ENCODE measurements at regions not wholly inside any gene's neighbourhood (a gene's known extent, or its start where the extent isn't known, plus 50 kb on each side); places are given as distances from the start of the nearest gene placed in this dataset.
A peak's percentile ranks its signal among the peaks of the same experiment; 100 is the strongest.

DNA sequence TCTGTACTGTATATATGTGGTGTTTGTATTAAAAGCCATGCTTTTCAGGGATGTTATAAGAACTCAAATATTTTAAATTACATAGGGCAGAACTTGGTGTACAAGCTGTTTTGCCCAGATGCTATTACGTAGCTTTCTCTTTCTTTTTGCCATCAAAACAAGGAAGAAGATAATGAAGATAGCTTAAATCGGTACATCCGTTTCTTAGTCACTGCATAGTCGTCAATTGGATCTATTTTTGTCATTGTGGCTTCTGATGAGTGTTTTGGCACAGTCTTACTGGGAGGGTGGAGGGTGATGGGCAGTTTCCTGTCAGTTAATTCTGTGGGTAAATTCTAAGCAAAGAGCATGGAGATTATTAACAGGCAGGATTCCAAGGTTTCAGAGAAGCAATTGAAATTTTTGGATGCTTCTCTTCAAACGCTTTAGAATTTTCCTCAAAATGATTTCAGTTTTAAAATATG lies 649.1 kb upstream of the GJE1 start:
- TF ChIP-seq, protein P1, sequence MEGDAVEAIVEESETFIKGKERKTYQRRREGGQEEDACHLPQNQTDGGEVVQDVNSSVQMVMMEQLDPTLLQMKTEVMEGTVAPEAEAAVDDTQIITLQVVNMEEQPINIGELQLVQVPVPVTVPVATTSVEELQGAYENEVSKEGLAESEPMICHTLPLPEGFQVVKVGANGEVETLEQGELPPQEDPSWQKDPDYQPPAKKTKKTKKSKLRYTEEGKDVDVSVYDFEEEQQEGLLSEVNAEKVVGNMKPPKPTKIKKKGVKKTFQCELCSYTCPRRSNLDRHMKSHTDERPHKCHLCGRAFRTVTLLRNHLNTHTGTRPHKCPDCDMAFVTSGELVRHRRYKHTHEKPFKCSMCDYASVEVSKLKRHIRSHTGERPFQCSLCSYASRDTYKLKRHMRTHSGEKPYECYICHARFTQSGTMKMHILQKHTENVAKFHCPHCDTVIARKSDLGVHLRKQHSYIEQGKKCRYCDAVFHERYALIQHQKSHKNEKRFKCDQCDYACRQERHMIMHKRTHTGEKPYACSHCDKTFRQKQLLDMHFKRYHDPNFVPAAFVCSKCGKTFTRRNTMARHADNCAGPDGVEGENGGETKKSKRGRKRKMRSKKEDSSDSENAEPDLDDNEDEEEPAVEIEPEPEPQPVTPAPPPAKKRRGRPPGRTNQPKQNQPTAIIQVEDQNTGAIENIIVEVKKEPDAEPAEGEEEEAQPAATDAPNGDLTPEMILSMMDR (IDR thresholded peaks at IDR 0.05): no peak
- ATAC-seq (ENCODE audit: low FRiP score) (peak; percentile 70), DNase-seq (ENCODE audit: low spot score) (no peak)

DNA sequence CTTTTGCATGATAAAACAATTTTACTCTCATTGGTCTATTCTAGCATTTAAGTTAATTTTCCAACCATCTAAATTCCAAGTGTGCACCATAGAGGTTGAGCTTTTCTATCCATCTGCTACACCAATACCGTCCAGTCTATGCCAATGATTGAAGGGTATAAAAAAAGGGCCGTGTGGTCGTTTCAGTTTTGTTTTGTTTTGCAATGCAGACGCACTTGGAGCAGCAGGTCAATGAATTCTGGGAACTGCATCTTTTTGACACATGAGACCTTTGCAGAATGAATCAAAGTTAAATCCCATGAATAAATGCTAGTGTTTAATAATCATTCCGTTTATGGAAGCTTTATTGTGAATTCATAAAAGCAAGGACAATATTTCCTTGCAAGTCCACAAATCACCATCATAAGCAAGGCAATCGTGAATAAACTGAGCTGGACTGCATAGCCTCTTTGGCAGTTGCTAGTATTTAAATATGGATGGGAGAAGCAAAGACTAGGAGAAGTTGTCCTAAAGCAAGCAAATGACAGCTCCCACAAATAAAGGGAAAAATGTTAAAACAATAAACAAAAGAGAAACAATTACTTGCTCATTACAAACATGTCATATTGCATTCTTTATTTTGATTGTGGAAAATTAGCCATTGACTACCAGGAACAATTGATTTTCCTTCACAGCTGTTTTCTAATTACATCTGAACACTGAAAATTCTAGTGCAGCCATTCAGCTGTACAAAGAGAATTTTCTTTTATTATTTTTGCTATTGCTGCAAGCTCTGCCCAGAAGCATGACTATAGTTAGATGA lies 649.7 kb upstream of the GJE1 start:
- ATAC-seq (ENCODE audit: low FRiP score) (no peak), DNase-seq (ENCODE audit: low spot score) (no peak)
- TF ChIP-seq, protein P1 (IDR thresholded peaks at IDR 0.05): no peak

DNA sequence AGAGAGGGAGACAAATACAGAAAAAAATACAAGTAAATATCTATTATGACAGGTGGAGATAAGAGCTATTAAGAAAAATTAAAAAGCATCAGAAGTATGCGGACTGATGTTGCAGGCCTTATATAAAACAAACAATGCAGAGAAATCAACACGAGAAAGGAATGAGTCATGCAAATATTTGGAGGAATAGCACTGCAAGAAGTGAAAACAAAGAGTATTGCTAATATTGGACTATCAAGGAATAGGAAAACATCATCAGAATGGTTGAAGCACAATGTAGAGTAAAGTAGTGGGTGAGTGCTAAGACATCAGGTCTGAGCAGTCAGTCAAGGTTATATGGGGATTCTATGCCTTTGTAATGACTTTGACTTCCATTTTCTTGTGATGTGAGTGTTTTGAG lies 657.5 kb upstream of the GJE1 start:
- DNase-seq (ENCODE audit: low spot score) (no peak), ATAC-seq (ENCODE audit: low FRiP score) (no peak)
- TF ChIP-seq, protein P1 (IDR thresholded peaks at IDR 0.05): no peak

DNA sequence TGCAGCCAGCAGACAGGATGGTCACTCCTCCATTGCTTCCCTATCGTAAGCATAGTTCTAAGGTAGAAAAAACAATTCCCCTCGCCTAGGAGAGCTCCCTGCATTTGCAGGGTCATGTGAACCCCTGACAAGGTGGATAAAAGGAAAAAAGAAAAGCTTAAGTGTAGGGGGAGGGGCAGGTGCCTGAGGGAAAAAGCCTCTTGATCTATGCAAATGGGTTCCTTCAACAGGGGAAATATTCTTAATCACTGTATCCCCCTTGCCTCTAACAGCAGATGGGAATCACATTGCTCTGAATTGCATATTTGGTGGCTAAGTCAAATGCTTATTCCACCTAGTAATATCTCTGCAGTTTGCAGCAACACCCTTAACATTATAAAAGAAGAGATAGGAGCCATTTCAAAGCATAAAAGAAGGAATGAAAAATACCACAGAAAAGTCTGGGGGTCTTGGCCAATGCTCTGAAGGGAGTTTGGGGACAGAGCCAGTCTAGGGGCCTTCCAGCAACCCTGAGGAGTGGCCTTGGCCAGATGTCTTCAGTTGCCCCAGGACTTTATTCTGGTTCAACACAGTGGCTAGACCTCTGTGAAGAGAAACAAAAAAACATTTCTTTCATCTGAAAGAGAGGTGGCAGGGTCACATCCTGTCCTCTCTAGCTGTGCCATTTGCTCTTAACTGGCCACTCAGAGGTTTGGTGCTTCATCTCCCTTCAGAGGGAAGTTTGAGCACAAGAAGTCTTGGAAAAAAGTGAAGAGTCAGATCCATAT lies 660.4 kb upstream of the GJE1 start:
- TF ChIP-seq, protein P1 (IDR thresholded peaks at IDR 0.05): no peak
- no peak for ATAC-seq (ENCODE audit: low FRiP score)
- DNase-seq (ENCODE audit: low spot score): no peak

DNA sequence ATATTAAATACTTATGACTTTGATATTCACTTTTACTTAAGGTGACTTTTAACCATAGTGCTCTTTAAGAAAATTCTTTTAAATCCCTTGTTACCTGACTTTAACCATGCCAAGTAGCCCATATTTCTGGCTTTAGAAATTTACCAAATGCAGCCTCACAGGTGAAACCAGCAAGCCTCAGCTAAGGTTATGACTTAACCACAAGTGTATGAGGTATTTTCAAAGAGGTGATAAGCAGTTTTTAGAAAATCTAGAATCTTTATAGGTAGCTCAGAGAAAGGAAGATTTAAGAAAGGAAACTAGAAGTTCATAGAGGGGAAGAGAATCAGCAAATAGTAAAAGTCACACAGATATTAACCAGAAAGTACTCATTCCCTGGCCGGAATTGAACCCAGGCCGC lies 661.9 kb upstream of the GJE1 start:
- ATAC-seq (ENCODE audit: low FRiP score): no peak
- no peak for DNase-seq (ENCODE audit: low spot score)
- TF ChIP-seq, protein P1 (IDR thresholded peaks at IDR 0.05): no peak

DNA sequence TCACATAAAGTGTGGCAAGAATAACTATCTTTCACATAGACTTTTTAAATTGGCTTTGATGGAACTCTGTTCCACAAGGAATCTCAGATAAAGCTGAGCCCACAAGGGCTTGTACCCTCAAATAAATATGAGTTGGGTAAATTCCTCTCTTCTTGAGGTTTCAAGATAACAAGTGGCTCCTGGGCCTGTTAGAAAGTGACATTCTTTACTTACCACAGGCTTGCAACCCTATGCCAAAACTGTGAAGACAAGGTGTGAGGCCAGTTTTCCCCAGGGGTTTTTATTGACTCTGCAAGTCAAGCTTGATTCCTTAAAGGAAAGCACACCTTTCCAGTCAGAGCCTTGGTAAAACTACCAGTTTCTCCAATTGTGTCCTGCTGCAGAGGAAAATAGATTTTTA lies 664.8 kb upstream of the GJE1 start:
- no peak for DNase-seq (ENCODE audit: low spot score)
- TF ChIP-seq, protein P1 (IDR thresholded peaks at IDR 0.05): no peak
- ATAC-seq (ENCODE audit: low FRiP score): no peak
